K562 (cell line): ENCODE measurements at regions not wholly inside any gene's neighbourhood (a gene's known extent, or its start where the extent isn't known, plus 50 kb on each side); places are given as distances from the start of the nearest gene placed in this dataset.

Experiments
- AFF1 ChIP-seq, 2 experiments: fragments of 450-650 bp; IDR thresholded peaks; 2 replicates each; pipeline ENCODE4 v1.6.1; 2018; ENCODE audit warnings: mild to moderate bottlenecking in 2 of 2, low read depth in 1 of 2; ENCODE audit not compliant: partially characterized antibody in 2 of 2
- FOS ChIP-seq: IDR thresholded peaks from 3 replicates; pipeline ENCODE4 v1.6.1; 2011; ENCODE audit not compliant: insufficient read length; ENCODE audit errors: extremely low read depth
- MAZ ChIP-seq, 2 experiments: fragments of 450-650 bp in 1 of 2; sonication (generic) in 1 of 2; formaldehyde crosslinking; IDR thresholded peaks in 1 of 2; conservative IDR thresholded peaks in 1 of 2; 2 replicates each; pipeline versions ENCODE4 v1.4.0 to v1.5.0; 2020; ENCODE audit warnings: mild to moderate bottlenecking in 1 of 2, missing genetic modification reagents in 1 of 2
- NCOA2 ChIP-seq, 2 experiments: fragments of 450-650 bp; IDR thresholded peaks; 2 replicates each; pipeline ENCODE4 v1.6.1; 2018; ENCODE audit warnings: mild to moderate bottlenecking in 2 of 2, moderate library complexity in 1 of 2; ENCODE audit not compliant: partially characterized antibody in 2 of 2
- NCOR1 ChIP-seq: fragments of 450-650 bp; IDR thresholded peaks from 2 replicates; pipeline ENCODE4 v1.6.1; 2016; ENCODE audit warnings: mild to moderate bottlenecking, moderate library complexity
- NR1H2 ChIP-seq: sonication (generic); formaldehyde crosslinking; IDR thresholded peaks from 2 replicates; pipeline ENCODE4 v1.4.0; 2020; ENCODE audit warnings: mild to moderate bottlenecking, missing genetic modification reagents
- NR2C1 ChIP-seq, 2 experiments: fragments of 450-650 bp; IDR thresholded peaks; 2 replicates each; pipeline ENCODE4 v1.6.1; 2017; ENCODE audit warnings: mild to moderate bottlenecking in 2 of 2, antibody characterized with exemption in 1 of 2, inconsistent platforms in 1 of 2, missing compliant biosample characterization in 1 of 2, missing genetic modification characterization in 1 of 2
- PHF8 ChIP-seq: fragments of 200-600 bp; sonication (generic); IDR thresholded peaks from 2 replicates; pipeline ENCODE4 v1.6.1; 2012; ENCODE audit warnings: mixed run types, mild to moderate bottlenecking, inconsistent platforms, low read length, moderate library complexity, borderline replicate concordance
- RAD21 ChIP-seq, 2 experiments: fragments of 250-450 bp in 1 of 2; fragments of 450-650 bp in 1 of 2; sonication (Bioruptor Pico) in 1 of 2; formaldehyde crosslinking in 1 of 2; IDR thresholded peaks in 1 of 2; conservative IDR thresholded peaks in 1 of 2; 2 replicates each; pipeline versions ENCODE4 v1.4.0 to v1.8.0; 2020 to 2022; ENCODE audit warnings: mild to moderate bottlenecking in 2 of 2, moderate library complexity in 1 of 2
- RBFOX2 ChIP-seq: fragments of 200-400 bp; formaldehyde crosslinking; IDR thresholded peaks from 2 replicates; pipeline ENCODE4 v1.6.1; 2017; ENCODE audit warnings: low read depth, mild to moderate bottlenecking, low read length, moderate library complexity
- SMARCA4 ChIP-seq: fragments of 450-650 bp; IDR thresholded peaks from 2 replicates; pipeline ENCODE4 v1.6.1; 2016
- SP1 ChIP-seq: sonication (generic); formaldehyde crosslinking; IDR thresholded peaks from 2 replicates; pipeline ENCODE4 v1.8.1; 2022; ENCODE audit warnings: mild to moderate bottlenecking, missing genetic modification reagents
- SREBF1 ChIP-seq: fragments of 150-350 bp; IDR thresholded peaks from 2 replicates; pipeline ENCODE4 v1.6.1; 2014; ENCODE audit warnings: antibody characterized with exemption, low read depth, low read length, borderline replicate concordance
- TAF9B ChIP-seq: fragments of 450-650 bp; IDR thresholded peaks from 2 replicates; pipeline ENCODE4 v1.6.1; 2018; ENCODE audit warnings: mild to moderate bottlenecking; ENCODE audit not compliant: partially characterized antibody
- TCF3 ChIP-seq: sonication (generic); formaldehyde crosslinking; IDR thresholded peaks from 2 replicates; pipeline ENCODE4 v1.4.0; 2020; ENCODE audit warnings: mild to moderate bottlenecking, missing genetic modification reagents
- VEZF1 ChIP-seq: fragments of 200-800 bp; sonication (Bioruptor generic); IDR thresholded peaks from 2 replicates; pipeline ENCODE4 v1.6.1; 2017; ENCODE audit warnings: missing genetic modification characterization, missing compliant biosample characterization
- ZBTB7A ChIP-seq: IDR thresholded peaks from 2 replicates; pipeline ENCODE4 v1.6.1; 2011; ENCODE audit warnings: low read depth, mild to moderate bottlenecking, low read length, moderate library complexity, borderline replicate concordance; ENCODE audit not compliant: control insufficient read depth
- TF ChIP-seq, protein P1 (sequence below): fragments of 250-450 bp; sonication (Bioruptor Pico); IDR thresholded peaks from 2 replicates; pipeline ENCODE4 v1.5.0; 2020; ENCODE audit warnings: mild to moderate bottlenecking

DNA sequence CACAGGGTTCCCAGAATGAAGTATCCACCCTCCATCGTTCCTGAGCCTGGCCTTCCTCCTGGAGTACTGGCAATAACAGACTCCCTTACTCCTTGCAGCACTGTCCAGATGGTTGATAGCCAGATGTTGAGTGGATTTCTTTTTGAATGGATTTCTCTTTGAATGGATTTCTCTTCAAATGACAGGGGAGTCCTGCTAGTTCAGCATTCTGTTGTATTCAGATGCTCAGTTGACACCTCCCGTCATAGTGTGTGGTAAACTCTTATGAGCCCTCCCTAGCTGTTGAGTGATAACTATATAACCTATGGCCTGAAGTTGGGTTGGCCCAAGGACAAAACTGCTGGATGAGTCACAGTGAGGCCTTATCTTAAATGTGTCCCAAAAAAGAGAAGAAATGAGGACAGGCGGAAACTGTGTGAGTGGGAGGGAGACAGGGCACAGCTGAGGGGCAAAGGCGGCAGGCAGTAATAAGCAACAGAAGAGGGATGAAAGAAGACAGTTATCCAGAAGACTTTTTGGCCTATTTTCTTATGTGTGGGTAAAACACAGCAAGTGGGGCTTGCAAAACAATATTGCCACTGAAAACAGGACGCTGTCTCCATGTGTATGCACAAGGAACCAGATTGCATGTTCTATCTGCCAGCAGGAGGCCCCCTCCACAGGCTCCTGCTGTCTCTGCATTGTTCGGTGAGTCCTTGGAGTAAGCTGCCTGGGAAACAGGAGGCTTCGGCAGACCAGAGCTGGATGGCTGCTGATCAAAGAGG lies 209.5 kb upstream of the S1PR3 start (continued):
- TF ChIP-seq AFF1 (IDR thresholded peaks at IDR 0.05; ENCODE audit: low read depth in 1 of 2, partially characterized antibody in 2 of 2) (peak; percentile 28 to 60), ZBTB7A (no peak), MAZ (CRISPR knock-in tag; conservative IDR thresholded peaks at IDR 0.05 in 1 of 2, IDR thresholded peaks at IDR 0.05 in 1 of 2) (0 out of 4 replicates have a peak, but pooled peaks of 1 of the 2 experiments have one; percentile 25), TAF9B (peak; percentile 49), NR1H2 (CRISPR knock-in tag) (no peak), SMARCA4 (peak; percentile 91), NCOA2 (IDR thresholded peaks at IDR 0.05; ENCODE audit: partially characterized antibody in 2 of 2) (no peak), TCF3 (CRISPR knock-in tag) (peak; percentile 57), NR2C1 (IDR thresholded peaks at IDR 0.05) (peak; percentile 38; the same call in 1 of the 2 replicates), NR2C1 (tag; IDR thresholded peaks at IDR 0.05) (peak; percentile 64), NCOR1 (peak; percentile 81), VEZF1 (CRISPR knock-in tag) (peak; percentile 60), FOS (peak; percentile 70), SREBF1 (no peak), RAD21 (CRISPR knock-in tag; conservative IDR thresholded peaks at IDR 0.05 in 1 of 2, IDR thresholded peaks at IDR 0.05 in 1 of 2) (peak in 1 of 2 experiments; percentile 53; a peak in 2 of 4 replicates), SP1 (CRISPR knock-in tag) (no peak), RBFOX2 (no peak), PHF8 (no peak)
- TF ChIP-seq, protein P1, sequence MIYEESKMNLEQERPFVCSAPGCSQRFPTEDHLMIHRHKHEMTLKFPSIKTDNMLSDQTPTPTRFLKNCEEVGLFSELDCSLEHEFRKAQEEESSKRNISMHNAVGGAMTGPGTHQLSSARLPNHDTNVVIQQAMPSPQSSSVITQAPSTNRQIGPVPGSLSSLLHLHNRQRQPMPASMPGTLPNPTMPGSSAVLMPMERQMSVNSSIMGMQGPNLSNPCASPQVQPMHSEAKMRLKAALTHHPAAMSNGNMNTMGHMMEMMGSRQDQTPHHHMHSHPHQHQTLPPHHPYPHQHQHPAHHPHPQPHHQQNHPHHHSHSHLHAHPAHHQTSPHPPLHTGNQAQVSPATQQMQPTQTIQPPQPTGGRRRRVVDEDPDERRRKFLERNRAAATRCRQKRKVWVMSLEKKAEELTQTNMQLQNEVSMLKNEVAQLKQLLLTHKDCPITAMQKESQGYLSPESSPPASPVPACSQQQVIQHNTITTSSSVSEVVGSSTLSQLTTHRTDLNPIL (CRISPR knock-in tag): no peak
